SU-DHL-6 (cell line): ENCODE measurements at regions not wholly inside any gene's neighbourhood (a gene's known extent, or its start where the extent isn't known, plus 50 kb on each side); places are given as distances from the start of the nearest gene placed in this dataset.

ENCODE experiments used
- H2AFZ ChIP-seq: fragments of 200-600 bp; sonication (generic); 2 replicates; pipeline ENCODE4 v1.6.1; 2014; ENCODE audit warnings: low read depth, mild to moderate bottlenecking, moderate library complexity, mixed read lengths, antibody characterized with exemption, low read length; ENCODE audit not compliant: severe bottlenecking
- H3F3A ChIP-seq: fragments of 200-600 bp; shearing (Covaris generic); 2 replicates; pipeline ENCODE4 v1.6.0; 2016; ENCODE audit warnings: antibody characterized with exemption, mild to moderate bottlenecking; ENCODE audit not compliant: insufficient read depth
- H3K27ac ChIP-seq: fragments of 200-600 bp; sonication (generic); 2 replicates; pipeline ENCODE4 v1.5.1; 2016; ENCODE audit warnings: low read depth, mild to moderate bottlenecking, low read length, moderate library complexity, mixed read lengths
- H3K27me3 ChIP-seq: fragments of 200-600 bp; sonication (generic), shearing (Covaris generic); 2 replicates; pipeline ENCODE4 v1.6.0; 2014; ENCODE audit warnings: mild to moderate bottlenecking, low read length
- H3K36me3 ChIP-seq: fragments of 200-600 bp; sonication (generic); 2 replicates; pipeline ENCODE4 v1.6.1; 2014; ENCODE audit warnings: mild to moderate bottlenecking, low read length, mixed read lengths
- H3K4me2 ChIP-seq: fragments of 300-600, 200-600 bp; shearing (Covaris generic), sonication (generic); 2 replicates; pipeline ENCODE4 v1.6.0; 2014; ENCODE audit warnings: low read length, low read depth, mild to moderate bottlenecking; ENCODE audit not compliant: poor library complexity, severe bottlenecking
- H3K4me3 ChIP-seq: fragments of 200-600 bp; sonication (generic); 2 replicates; pipeline ENCODE4 v1.5.1; 2014; ENCODE audit warnings: antibody characterized with exemption, low read length, mild to moderate bottlenecking, mixed read lengths; ENCODE audit not compliant: insufficient read depth, poor library complexity, severe bottlenecking
- H3K79me2 ChIP-seq: fragments of 200-600 bp; sonication (generic); 2 replicates; pipeline ENCODE4 v1.6.1; 2014; ENCODE audit warnings: mild to moderate bottlenecking, low read length, moderate library complexity; ENCODE audit not compliant: insufficient read depth
- H3K9ac ChIP-seq: fragments of 200-600 bp; sonication (generic); 2 replicates; pipeline ENCODE4 v1.7.0; 2014; ENCODE audit warnings: mild to moderate bottlenecking, low read length
- H3K9me2 ChIP-seq: fragments of 200-600 bp; sonication (generic); replicated peaks from 2 replicates; pipeline ENCODE4 v1.6.1; 2014; ENCODE audit warnings: low read length; ENCODE audit not compliant: insufficient read depth
- H3K9me3 ChIP-seq: fragments of 200-600 bp; sonication (generic); 2 replicates; pipeline ENCODE4 v1.6.1; 2014; ENCODE audit warnings: low read length, mixed read lengths; ENCODE audit not compliant: insufficient read depth
- H4K20me1 ChIP-seq: fragments of 200-600 bp; sonication (generic); 2 replicates; pipeline ENCODE4 v1.6.1; 2014; ENCODE audit warnings: low read depth, mild to moderate bottlenecking, antibody characterized with exemption, low read length, moderate library complexity, mixed read lengths
- EZH2phosphoT487 ChIP-seq: fragments of 200-600 bp; sonication (generic), shearing (Covaris generic); conservative IDR thresholded peaks from 2 replicates; pipeline ENCODE4 v1.6.1; 2018; ENCODE audit warnings: mild to moderate bottlenecking, antibody characterized with exemption, low read length, moderate library complexity, mixed read lengths
- TF ChIP-seq, protein P1 (sequence below): fragments of 200-600 bp; sonication (generic); IDR thresholded peaks from one replicate; pipeline ENCODE4 v1.5.1; 2017; ENCODE audit warnings: antibody characterized with exemption, mild to moderate bottlenecking, low read length, moderate library complexity; ENCODE audit not compliant: insufficient read depth, poor library complexity, severe bottlenecking

DNA sequence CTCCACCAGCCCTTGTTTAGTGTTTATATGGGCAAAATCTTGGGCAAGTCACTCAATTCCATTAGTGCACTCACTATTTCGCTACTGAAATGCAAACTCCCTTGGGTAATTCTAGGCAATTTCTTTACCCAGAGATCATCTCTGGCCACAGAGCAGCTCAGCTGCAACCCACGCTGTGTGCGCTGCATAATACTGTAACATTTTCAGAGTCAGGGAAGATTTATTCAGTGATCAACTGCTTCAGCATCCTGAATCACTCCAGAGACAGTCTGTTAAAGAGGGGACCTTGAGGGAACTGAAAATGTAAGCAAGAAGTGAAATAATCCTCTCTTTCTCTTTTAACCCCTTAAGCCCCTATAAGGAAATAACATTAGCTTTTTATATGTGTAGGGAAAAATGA lies 189.6 kb upstream of the FBXL4 start:
- no peaks in the 10 kb centered on the region for H4K20me1 ChIP-seq
- H3K9ac ChIP-seq, result no peak overlapping the region
- H3K4me2 ChIP-seq, result no peak overlapping the region
- H3K9me3 ChIP-seq, result no peaks in the 10 kb centered on the region
- no peaks in the 10 kb centered on the region for H3F3A ChIP-seq
- TF ChIP-seq, protein P1, sequence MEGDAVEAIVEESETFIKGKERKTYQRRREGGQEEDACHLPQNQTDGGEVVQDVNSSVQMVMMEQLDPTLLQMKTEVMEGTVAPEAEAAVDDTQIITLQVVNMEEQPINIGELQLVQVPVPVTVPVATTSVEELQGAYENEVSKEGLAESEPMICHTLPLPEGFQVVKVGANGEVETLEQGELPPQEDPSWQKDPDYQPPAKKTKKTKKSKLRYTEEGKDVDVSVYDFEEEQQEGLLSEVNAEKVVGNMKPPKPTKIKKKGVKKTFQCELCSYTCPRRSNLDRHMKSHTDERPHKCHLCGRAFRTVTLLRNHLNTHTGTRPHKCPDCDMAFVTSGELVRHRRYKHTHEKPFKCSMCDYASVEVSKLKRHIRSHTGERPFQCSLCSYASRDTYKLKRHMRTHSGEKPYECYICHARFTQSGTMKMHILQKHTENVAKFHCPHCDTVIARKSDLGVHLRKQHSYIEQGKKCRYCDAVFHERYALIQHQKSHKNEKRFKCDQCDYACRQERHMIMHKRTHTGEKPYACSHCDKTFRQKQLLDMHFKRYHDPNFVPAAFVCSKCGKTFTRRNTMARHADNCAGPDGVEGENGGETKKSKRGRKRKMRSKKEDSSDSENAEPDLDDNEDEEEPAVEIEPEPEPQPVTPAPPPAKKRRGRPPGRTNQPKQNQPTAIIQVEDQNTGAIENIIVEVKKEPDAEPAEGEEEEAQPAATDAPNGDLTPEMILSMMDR, result no peak
- no peak for TF ChIP-seq EZH2phosphoT487
- no peak overlapping the region for H2AFZ ChIP-seq
- H3K9me2 ChIP-seq, result no peaks in the 10 kb centered on the region
- no peak overlapping the region for H3K4me3 ChIP-seq
- H3K79me2 ChIP-seq, result no peaks in the 10 kb centered on the region
- no peak overlapping the region for H3K27ac ChIP-seq
- no peaks in the 10 kb centered on the region for H3K36me3 ChIP-seq
- no peaks in the 10 kb centered on the region for H3K27me3 ChIP-seq

DNA sequence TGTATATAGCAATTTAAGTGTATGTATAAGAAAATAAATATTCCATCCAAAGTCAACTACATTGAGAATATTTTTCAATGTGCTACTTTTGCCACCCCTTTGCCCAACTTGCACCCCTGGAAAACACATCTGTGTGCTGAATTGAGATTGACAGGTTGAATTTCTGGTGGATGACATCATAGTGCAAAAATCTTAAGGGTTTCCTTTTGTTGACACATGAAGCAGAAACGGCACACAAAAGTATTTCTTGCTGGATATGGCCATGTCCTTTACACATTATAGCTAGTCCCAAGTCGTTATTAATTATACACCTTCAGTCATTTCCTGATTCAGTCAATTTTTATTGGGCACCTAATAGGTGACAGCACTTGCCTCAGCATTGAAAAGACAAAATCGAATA lies 188.7 kb upstream of the FBXL4 start:
- Histone ChIP-seq H3K9ac (no peak overlapping the region), H3K9me3 (no peaks in the 10 kb centered on the region), H3K27ac (no peak overlapping the region), H3F3A (no peaks in the 10 kb centered on the region), H4K20me1 (no peaks in the 10 kb centered on the region), H3K4me2 (no peak overlapping the region), H3K36me3 (no peaks in the 10 kb centered on the region), H2AFZ (no peak overlapping the region), H3K9me2 (no peaks in the 10 kb centered on the region), H3K79me2 (no peaks in the 10 kb centered on the region), H3K4me3 (no peak overlapping the region), H3K27me3 (no peaks in the 10 kb centered on the region)
- TF ChIP-seq EZH2phosphoT487, result no peak
- TF ChIP-seq, protein P1, result no peak

DNA sequence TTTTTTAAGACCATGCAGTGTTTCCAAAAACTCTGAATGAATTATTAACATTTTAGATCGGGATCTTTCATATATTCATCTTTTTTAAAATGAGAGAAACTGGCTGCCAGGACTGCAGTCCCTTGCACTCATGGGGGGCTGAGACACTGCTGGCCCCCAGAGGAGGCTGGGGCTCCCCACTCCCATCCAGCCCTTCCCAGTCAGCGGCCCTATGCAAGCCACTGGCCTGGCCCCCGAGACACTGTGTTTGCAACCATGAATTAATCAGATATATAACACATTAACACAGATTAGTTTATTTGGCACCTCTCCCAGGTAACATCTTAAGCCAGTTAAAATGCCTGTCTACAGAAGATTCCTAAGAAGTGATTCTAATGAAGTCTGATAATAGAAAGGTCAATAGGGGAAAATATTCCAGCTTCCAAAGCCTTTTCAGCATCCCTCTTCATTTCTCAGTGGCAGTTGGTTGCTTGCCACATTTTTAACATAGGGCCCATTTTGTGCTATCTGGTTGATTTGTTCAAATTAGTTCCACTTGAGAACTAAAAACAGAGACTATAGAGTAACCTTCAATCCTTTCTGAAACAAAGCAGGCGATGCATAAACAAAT lies 184.4 kb upstream of the FBXL4 start:
- no peaks in the 10 kb centered on the region for H3K79me2 ChIP-seq
- no peak for TF ChIP-seq EZH2phosphoT487
- TF ChIP-seq, protein P1, result no peak
- H3K4me2 ChIP-seq, result no peak overlapping the region

More for the DNA sequence above, 184.4 kb upstream of the FBXL4 start:
- H3K27me3 ChIP-seq, result no peaks in the 10 kb centered on the region
- no peaks in the 10 kb centered on the region for H3K9me3 ChIP-seq
- no peak overlapping the region for H3K4me3 ChIP-seq
- H2AFZ ChIP-seq, result no peak overlapping the region
- H3K36me3 ChIP-seq, result no peaks in the 10 kb centered on the region
- no peaks in the 10 kb centered on the region for H4K20me1 ChIP-seq
- H3K9ac ChIP-seq, result no peak overlapping the region
- no peak overlapping the region for H3K27ac ChIP-seq
- H3F3A ChIP-seq, result no peaks in the 10 kb centered on the region
- H3K9me2 ChIP-seq, result no peaks in the 10 kb centered on the region
